ENCODE measurements at regions not wholly inside any gene's neighbourhood (a gene's known extent, or its start where the extent isn't known, plus 50 kb on each side); places are given as distances from the start of the nearest gene placed in this dataset.
"Not testable (repeated sequence)": the region's sequence is repeated elsewhere in the genome, so short reads cannot be mapped to it uniquely, and the experiment has no call there.

GRCh38 chr10:107966826-107967225 is 802.3 kb upstream of the SORCS1 start:
- no peak overlapping the region for H3K27ac ChIP-seq (ENCODE audit: poor library complexity, severe bottlenecking)
- H3K9me3 ChIP-seq (ENCODE audit: severe bottlenecking): no peaks in the 10 kb centered on the region
- no peaks in the 10 kb centered on the region for H3K27me3 ChIP-seq (ENCODE audit: insufficient read depth, poor library complexity, severe bottlenecking)
- no peak for DNase-seq (ENCODE audit: low spot score)
- peaks cover 28% of the 10 kb centered on the region for H3K4me1 ChIP-seq (ENCODE audit: insufficient read depth, poor library complexity, severe bottlenecking)
- ATAC-seq (ENCODE audit: low read depth): no peak
- no peak overlapping the region for H3K4me3 ChIP-seq (ENCODE audit: severe bottlenecking)
- no peaks in the 10 kb centered on the region for H3K36me3 ChIP-seq (ENCODE audit: low read depth)
- TF ChIP-seq CTCF (IDR thresholded peaks at IDR 0.05; ENCODE audit: poor library complexity, severe bottlenecking): no peak

GRCh38 chr10:107952649-107953556 is 788.4 kb upstream of the SORCS1 start:
- ATAC-seq (ENCODE audit: low read depth): no peak; the same call in 2 of the 3 replicates
- no peak overlapping the region for H3K4me3 ChIP-seq (ENCODE audit: severe bottlenecking)
- no peaks in the 10 kb centered on the region for H3K27me3 ChIP-seq (ENCODE audit: insufficient read depth, poor library complexity, severe bottlenecking)
- H3K27ac ChIP-seq (ENCODE audit: poor library complexity, severe bottlenecking): no peak overlapping the region
- peaks cover 6% of the 10 kb centered on the region for H3K4me1 ChIP-seq (ENCODE audit: insufficient read depth, poor library complexity, severe bottlenecking)
- no peak for TF ChIP-seq CTCF (IDR thresholded peaks at IDR 0.05; ENCODE audit: poor library complexity, severe bottlenecking)
- no peak for DNase-seq (ENCODE audit: low spot score)
- no peaks in the 10 kb centered on the region for H3K36me3 ChIP-seq (ENCODE audit: low read depth)
- H3K9me3 ChIP-seq (ENCODE audit: severe bottlenecking): no peaks in the 10 kb centered on the region

GRCh38 chr10:107950411-107951062 is 786.0 kb upstream of the SORCS1 start:
- H3K4me3 ChIP-seq (ENCODE audit: severe bottlenecking); H3K9me3 ChIP-seq (ENCODE audit: severe bottlenecking); ATAC-seq (ENCODE audit: low read depth); H3K27me3 ChIP-seq (ENCODE audit: insufficient read depth, poor library complexity, severe bottlenecking); H3K36me3 ChIP-seq (ENCODE audit: low read depth); H3K27ac ChIP-seq (ENCODE audit: poor library complexity, severe bottlenecking); DNase-seq (ENCODE audit: low spot score); H3K4me1 ChIP-seq (ENCODE audit: insufficient read depth, poor library complexity, severe bottlenecking): not testable (repeated sequence)

GRCh38 chr10:107942826-107943225 is 778.3 kb upstream of the SORCS1 start:
- Histone ChIP-seq H3K4me1 (ENCODE audit: insufficient read depth, poor library complexity, severe bottlenecking) (no peaks in the 10 kb centered on the region), H3K36me3 (ENCODE audit: low read depth) (no peaks in the 10 kb centered on the region), H3K9me3 (ENCODE audit: severe bottlenecking) (no peaks in the 10 kb centered on the region), H3K27me3 (ENCODE audit: insufficient read depth, poor library complexity, severe bottlenecking) (no peaks in the 10 kb centered on the region), H3K4me3 (ENCODE audit: severe bottlenecking) (no peak overlapping the region), H3K27ac (ENCODE audit: poor library complexity, severe bottlenecking) (no peak overlapping the region)
- no peak for TF ChIP-seq CTCF (IDR thresholded peaks at IDR 0.05; ENCODE audit: poor library complexity, severe bottlenecking)
- no peak for ATAC-seq (ENCODE audit: low read depth)
- no peak for DNase-seq (ENCODE audit: low spot score)

- no peak for TF ChIP-seq CTCF (IDR thresholded peaks at IDR 0.05; ENCODE audit: poor library complexity, severe bottlenecking)
- H3K9me3 ChIP-seq (ENCODE audit: severe bottlenecking): peaks cover 2% of the 10 kb centered on the region
- H3K4me3 ChIP-seq (ENCODE audit: severe bottlenecking): no peak overlapping the region
- ATAC-seq (ENCODE audit: low read depth) (no peak), DNase-seq (ENCODE audit: low spot score) (no peak)
- H3K27me3 ChIP-seq (ENCODE audit: insufficient read depth, poor library complexity, severe bottlenecking): no peaks in the 10 kb centered on the region
- no peaks in the 10 kb centered on the region for H3K36me3 ChIP-seq (ENCODE audit: low read depth)
- H3K27ac ChIP-seq (ENCODE audit: poor library complexity, severe bottlenecking): no peak overlapping the region
- H3K4me1 ChIP-seq (ENCODE audit: insufficient read depth, poor library complexity, severe bottlenecking): no peaks in the 10 kb centered on the region
Observed at GRCh38 chr10:107933076-107933475, 768.6 kb upstream of the SORCS1 start.
